Posterior vena cava (tissue), 2 donors: ENCODE measurements at regions not wholly inside any gene's neighbourhood (a gene's known extent, or its start where the extent isn't known, plus 50 kb on each side); places are given as distances from the start of the nearest gene placed in this dataset.
"Not testable (repeated sequence)": the region's sequence is repeated elsewhere in the genome, so short reads cannot be mapped to it uniquely, and the experiment has no call there.

Source experiments
- DNase-seq: peaks from one replicate; pipeline ENCODE4 v3.0.0-alpha.2; 2020; ENCODE audit warnings: low spot score
- intact Hi-C, 2 donors: fragments of 100-400 bp; cut with DNase I; formaldehyde crosslinking; loops; one replicate each; pipeline versions ENCODE4 v1.14.1 to v1.14.2; 2022 to 2023
- donor health status: DM: yes; HTN: yes; CAD: no.
- donor health status: DM: yes; HTN: yes; CAD: no.

GRCh38 chrX:81857192-81857591 is 655.3 kb downstream of the SH3BGRL start:
- intact Hi-C loops, result no loop called here

GRCh38 chrX:81866873-81867272 is 665.0 kb downstream of the SH3BGRL start:
- DNase-seq, result peak; percentile 66
- intact Hi-C loops, result no loop called here

More at GRCh38 chrX:81857192-81857591, 655.3 kb downstream of the SH3BGRL start:
- DNase-seq, result no peak

- intact Hi-C loops, result no loop called here
Observed at GRCh38 chrX:81868979-81869378, 667.1 kb downstream of the SH3BGRL start.

GRCh38 chrX:81874807-81875206 is 672.9 kb downstream of the SH3BGRL start:
- no peak for DNase-seq
- intact Hi-C loops, result no loop called here

More at GRCh38 chrX:81868979-81869378, 667.1 kb downstream of the SH3BGRL start:
- peak; percentile 71 for DNase-seq

- no peak for DNase-seq
- intact Hi-C loops, result no loop called here
Observed at GRCh38 chrX:81875800-81876199, 673.9 kb downstream of the SH3BGRL start.

GRCh38 chrX:81876437-81876836 is 674.5 kb downstream of the SH3BGRL start:
- DNase-seq, result no peak
- intact Hi-C loops, result no loop called here

- intact Hi-C loops, result no loop called here
- DNase-seq, result no peak
Observed at GRCh38 chrX:81890521-81890920, 688.6 kb downstream of the SH3BGRL start.

- intact Hi-C loops, result no loop called here
- DNase-seq, result no peak
Observed at GRCh38 chrX:81900522-81900921, 698.6 kb downstream of the SH3BGRL start.

- no peak for DNase-seq
- intact Hi-C loops, result no loop called here
Observed at GRCh38 chrX:81925812-81926211, 723.9 kb downstream of the SH3BGRL start.

GRCh38 chrX:81945911-81946310 is 744.0 kb downstream of the SH3BGRL start:
- intact Hi-C loops, DNase-seq: not testable (repeated sequence)

GRCh38 chrX:81957318-81957717 is 755.4 kb downstream of the SH3BGRL start:
- intact Hi-C loops, result no loop called here
- DNase-seq, result no peak

- DNase-seq, result no peak
- intact Hi-C loops, result no loop called here
Observed at GRCh38 chrX:81957900-81958545, 756.1 kb downstream of the SH3BGRL start.

GRCh38 chrX:81959964-81960363 is 758.1 kb downstream of the SH3BGRL start:
- intact Hi-C loops, result no loop called here
- no peak for DNase-seq

- DNase-seq, intact Hi-C loops: not testable (repeated sequence)
Observed at GRCh38 chrX:81974413-81974812, 772.5 kb downstream of the SH3BGRL start.

- no peak for DNase-seq
- intact Hi-C loops, result no loop called here
Observed at GRCh38 chrX:81979806-81980515, 778.1 kb downstream of the SH3BGRL start.

GRCh38 chrX:81987217-81987616 is 785.3 kb downstream of the SH3BGRL start:
- DNase-seq, intact Hi-C loops: not testable (repeated sequence)

GRCh38 chrX:81996166-81996565 is 794.3 kb downstream of the SH3BGRL start:
- intact Hi-C loops, result no loop called here
- DNase-seq, result peak; percentile 69

GRCh38 chrX:82029571-82030218 is 827.8 kb downstream of the SH3BGRL start:
- no peak for DNase-seq
- intact Hi-C loops, result no loop called here

GRCh38 chrX:82031250-82031649 is 829.3 kb downstream of the SH3BGRL start:
- intact Hi-C loops, result no loop called here
- no peak for DNase-seq

- intact Hi-C loops, result no loop called here
- no peak for DNase-seq
Observed at GRCh38 chrX:82038793-82039192, 836.9 kb downstream of the SH3BGRL start.
